Ovary (tissue), 7 donors: ENCODE measurements at regions not wholly inside any gene's neighbourhood (a gene's known extent, or its start where the extent isn't known, plus 50 kb on each side); places are given as distances from the start of the nearest gene placed in this dataset.

Experiments
- DNase-seq, 5 donors: peaks; one replicate each; pipeline ENCODE4 v3.0.0-alpha.2; 2019 to 2020
- H3K27ac ChIP-seq, 2 donors: fragments of 200-600 bp; one replicate each; pipeline versions ENCODE4 v1.5.1 to v1.8.0; 2019 to 2022
- H3K27me3 ChIP-seq: fragments of 200-600 bp; one replicate; pipeline ENCODE4 v1.8.0; 2022
- H3K36me3 ChIP-seq: fragments of 200-600 bp; sonication (generic); one replicate; pipeline ENCODE4 v1.5.1; 2019
- H3K4me1 ChIP-seq: one replicate; pipeline ENCODE4 v1.8.1; 2013; ENCODE audit warnings: mild to moderate bottlenecking, moderate library complexity; ENCODE audit not compliant: insufficient read depth
- H3K4me3 ChIP-seq: fragments of 200-600 bp; sonication (generic); one replicate; pipeline ENCODE4 v1.5.1; 2017
- H3K9me3 ChIP-seq, 2 donors: fragments of 200-600 bp in 1 of 2; sonication (generic) in 1 of 2; one replicate each; pipeline versions ENCODE4 v1.5.1 to v1.8.1; 2013 to 2019; ENCODE audit warnings: mild to moderate bottlenecking in 1 of 2, moderate library complexity in 1 of 2
- CTCF ChIP-seq, 3 donors: fragments of 450-650 bp in 2 of 3; fragments of 200-600 bp in 1 of 3; IDR thresholded peaks; one replicate each; pipeline versions ENCODE4 v1.5.1 to v1.8.0; 2016 to 2022; ENCODE audit warnings: antibody characterized with exemption in 3 of 3, mild to moderate bottlenecking in 1 of 3
- EP300 ChIP-seq: sonication (generic); formaldehyde crosslinking; IDR thresholded peaks from one replicate; pipeline ENCODE4 v1.6.1; 2017; ENCODE audit warnings: antibody characterized with exemption
- POLR2A ChIP-seq: fragments of 450-650 bp; IDR thresholded peaks from one replicate; pipeline ENCODE4 v1.6.1; 2017; ENCODE audit warnings: antibody characterized with exemption, mild to moderate bottlenecking, moderate library complexity
- WGBS, 3 donors: extraction: QIAGEN DNeasy Blood & Tissue Kit in 1 of 3; methylation state at CpG; one replicate each; pipeline versions ENCODE4 v1.1.5 to v1.1.7; 2013 to 2017; 5-methylcytosine and 5-hydroxymethylcytosine counted together
- intact Hi-C, 4 donors: fragments of 100-400 bp; cut with DNase I; formaldehyde crosslinking; loops; one replicate each; pipeline versions ENCODE4 v1.11.0 to v1.15.1; 2022 to 2023
- donor health status: DM: no; HTN: no; CAD: no; lungs with moderate emphysema.
- donor health status: DM: no; HTN: no; CAD: no.
- donor health status: Bipolar disorder and iron deficiency.
- donor health status: DM: no; HTN: no; CAD: no.
- donor health status: DM: yes; HTN: yes; CAD: no.

DNA sequence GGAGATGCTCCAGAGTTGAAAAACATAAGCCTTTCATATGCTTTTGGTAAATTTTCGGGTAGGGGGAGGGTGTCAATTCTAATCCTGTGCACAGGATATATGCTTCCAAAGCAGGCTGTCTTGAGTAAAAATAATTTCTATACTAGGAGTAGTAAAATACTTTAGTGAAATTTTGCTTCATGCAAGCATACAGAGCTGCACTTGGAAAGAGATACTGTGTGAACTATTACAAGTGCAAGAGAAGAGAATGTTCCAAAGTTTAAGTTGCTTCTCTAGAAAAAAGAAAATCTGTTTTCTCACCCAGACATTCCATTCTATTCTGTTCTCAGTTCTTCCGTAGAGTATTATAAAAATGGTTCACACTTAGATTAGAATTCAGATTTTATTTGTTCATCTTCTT is 324.6 kb upstream of the AADAT start:
- Histone ChIP-seq H3K27ac (no peak overlapping the region), H3K36me3 (no peaks in the 10 kb centered on the region), H3K27me3 (no peaks in the 10 kb centered on the region), H3K4me3 (no peak overlapping the region), H3K9me3 (no peaks in the 10 kb centered on the region), H3K4me1 (no peaks in the 10 kb centered on the region)
- no peak for TF ChIP-seq EP300
- no peak for TF ChIP-seq CTCF (IDR thresholded peaks at IDR 0.05)
- no peak for TF ChIP-seq POLR2A
- WGBS, 3 donors, result 43 to 56% (median 49%) methylated on average over 2 of the region's 2 CpGs
- intact Hi-C loops, result no loop called here
- no peak for DNase-seq

- TF ChIP-seq CTCF (IDR thresholded peaks at IDR 0.05) (no peak), EP300 (no peak), POLR2A (no peak)
- intact Hi-C loops, result no loop called here
- Histone ChIP-seq H3K4me3 (no peak overlapping the region), H3K9me3 (no peaks in the 10 kb centered on the region), H3K27me3 (no peaks in the 10 kb centered on the region), H3K4me1 (no peaks in the 10 kb centered on the region), H3K36me3 (no peaks in the 10 kb centered on the region), H3K27ac (no peak overlapping the region)
- DNase-seq, result no peak
Measured at GRCh38 chr4:170413951-170414350, 324.2 kb upstream of the AADAT start.

GRCh38 chr4:170400361-170400760 is 310.6 kb upstream of the AADAT start:
- WGBS, 3 donors, result 3 to 18% (median 9%) methylated on average over 1 of the region's 1 CpG
- no peak overlapping the region for H3K27ac ChIP-seq
- H3K4me3 ChIP-seq, result no peak overlapping the region
- intact Hi-C loops, result no loop called here
- TF ChIP-seq EP300 (no peak), POLR2A (no peak), CTCF (IDR thresholded peaks at IDR 0.05) (no peak)
- no peaks in the 10 kb centered on the region for H3K36me3 ChIP-seq
- no peaks in the 10 kb centered on the region for H3K27me3 ChIP-seq
- DNase-seq, result no peak
- no peaks in the 10 kb centered on the region for H3K4me1 ChIP-seq
- no peaks in the 10 kb centered on the region for H3K9me3 ChIP-seq

GRCh38 chr4:170399581-170400293 is 310.0 kb upstream of the AADAT start:
- intact Hi-C loops, result no loop called here
- H3K27me3 ChIP-seq, result no peaks in the 10 kb centered on the region
- H3K27ac ChIP-seq, result no peak overlapping the region
- 70 to 81% (median 77%) methylated on average over 3 of the region's 3 CpGs for WGBS, 3 donors
- H3K4me1 ChIP-seq, result no peaks in the 10 kb centered on the region
- TF ChIP-seq CTCF (IDR thresholded peaks at IDR 0.05) (no peak), EP300 (no peak), POLR2A (no peak)
- no peaks in the 10 kb centered on the region for H3K9me3 ChIP-seq
- H3K4me3 ChIP-seq, result no peak overlapping the region
- no peak for DNase-seq
- no peaks in the 10 kb centered on the region for H3K36me3 ChIP-seq
